ENCODE measurements at regions not wholly inside any gene's neighbourhood (a gene's known extent, or its start where the extent isn't known, plus 50 kb on each side); places are given as distances from the start of the nearest gene placed in this dataset.

- H3K27me3 ChIP-seq: no peaks in the 10 kb centered on the region
- H3K9me3 ChIP-seq: no peaks in the 10 kb centered on the region
- H3K4me1 ChIP-seq: no peaks in the 10 kb centered on the region
- no peak for TF ChIP-seq CTCF (IDR thresholded peaks at IDR 0.05)
- no peak overlapping the region for H3K4me3 ChIP-seq
- intact Hi-C loops (cut with DNase I): no loop called here
- WGBS, 2 donors: 19 to 32% methylated on average over 3 of the region's 3 CpGs
- no peak overlapping the region for H3K27ac ChIP-seq
- DNase-seq (no peak), ATAC-seq (no peak)
- no peaks in the 10 kb centered on the region for H3K36me3 ChIP-seq
These were observed 748.9 kb upstream of the NXPH2 start for GRCh38 chr2:139529080-139529479.

- DNase-seq (no peak), ATAC-seq (no peak)
- Histone ChIP-seq H3K36me3 (no peaks in the 10 kb centered on the region), H3K4me1 (no peaks in the 10 kb centered on the region), H3K4me3 (no peak overlapping the region), H3K27ac (no peak overlapping the region), H3K9me3 (peaks cover 0 to 6% (median 0%) of the 10 kb centered on the region in 11 donors), H3K27me3 (no peaks in the 10 kb centered on the region)
- intact Hi-C loops (cut with DNase I): no loop called here
- no peak for TF ChIP-seq CTCF (IDR thresholded peaks at IDR 0.05)
- 66 to 82% methylated on average over 1 of the region's 1 CpG for WGBS, 2 donors
These were observed 746.6 kb upstream of the NXPH2 start for GRCh38 chr2:139526781-139527180.

DNA sequence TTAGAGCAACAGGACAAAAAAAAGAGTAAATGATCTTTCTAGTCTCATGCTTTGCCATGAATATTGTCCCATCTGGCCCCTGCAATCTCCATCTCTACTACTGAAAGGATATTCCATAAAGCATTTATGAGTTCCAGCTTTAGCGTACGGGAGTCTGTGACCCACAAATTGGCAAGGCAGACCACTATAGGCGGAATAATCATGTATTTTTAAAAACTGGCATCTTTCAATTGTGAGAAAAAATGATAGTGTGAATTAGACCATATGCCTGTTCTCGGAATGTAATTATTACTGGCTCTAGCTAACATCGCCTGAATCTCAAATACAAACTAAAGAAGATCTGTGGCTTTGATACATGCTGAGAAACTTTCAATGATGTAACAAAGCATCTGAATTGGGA, 738.1 kb upstream of the NXPH2 start:
- H3K27ac ChIP-seq: no peak overlapping the region
- H3K9me3 ChIP-seq: peaks cover 0 to 6% (median 0%) of the 10 kb centered on the region in 11 donors
- ATAC-seq: no peak
- H3K4me1 ChIP-seq: no peaks in the 10 kb centered on the region
- H3K36me3 ChIP-seq: no peaks in the 10 kb centered on the region
- no peak for TF ChIP-seq CTCF (IDR thresholded peaks at IDR 0.05)
- no peaks in the 10 kb centered on the region for H3K27me3 ChIP-seq
- WGBS, 2 donors: 83 to 87% methylated on average over 5 of the region's 5 CpGs
- no peak overlapping the region for H3K4me3 ChIP-seq
- intact Hi-C loops (cut with DNase I): no loop called here
- DNase-seq: no peak

DNA sequence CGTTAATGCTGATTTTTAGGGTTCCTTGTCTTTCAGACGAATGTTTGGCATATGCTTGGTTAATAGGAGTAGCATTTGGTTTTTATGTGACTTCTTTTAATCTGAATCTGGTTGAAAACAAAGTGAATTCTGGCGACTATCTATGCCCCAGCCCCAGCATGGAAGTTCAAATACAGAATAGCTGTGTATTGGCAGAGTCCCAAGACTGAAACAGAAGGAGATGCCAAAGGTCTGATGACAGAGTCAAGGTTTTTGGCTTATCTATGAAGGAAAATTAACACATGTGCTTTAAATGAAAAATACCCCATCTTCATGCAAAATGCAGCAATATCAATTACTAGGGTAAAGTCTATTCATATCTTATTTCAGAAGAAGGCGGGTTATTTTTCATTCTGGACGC, 734.8 kb upstream of the NXPH2 start:
- H3K27ac ChIP-seq: no peak overlapping the region
- no peak for DNase-seq
- no peaks in the 10 kb centered on the region for H3K27me3 ChIP-seq
- intact Hi-C loops (cut with DNase I): no loop called here
- ATAC-seq: no peak
- 60 to 70% methylated on average over 5 of the region's 5 CpGs for WGBS, 2 donors
- TF ChIP-seq CTCF (IDR thresholded peaks at IDR 0.05): no peak
- H3K9me3 ChIP-seq: peaks cover 0 to 2% (median 0%) of the 10 kb centered on the region in 11 donors
- no peaks in the 10 kb centered on the region for H3K36me3 ChIP-seq
- no peaks in the 10 kb centered on the region for H3K4me1 ChIP-seq
- H3K4me3 ChIP-seq: no peak overlapping the region

DNA sequence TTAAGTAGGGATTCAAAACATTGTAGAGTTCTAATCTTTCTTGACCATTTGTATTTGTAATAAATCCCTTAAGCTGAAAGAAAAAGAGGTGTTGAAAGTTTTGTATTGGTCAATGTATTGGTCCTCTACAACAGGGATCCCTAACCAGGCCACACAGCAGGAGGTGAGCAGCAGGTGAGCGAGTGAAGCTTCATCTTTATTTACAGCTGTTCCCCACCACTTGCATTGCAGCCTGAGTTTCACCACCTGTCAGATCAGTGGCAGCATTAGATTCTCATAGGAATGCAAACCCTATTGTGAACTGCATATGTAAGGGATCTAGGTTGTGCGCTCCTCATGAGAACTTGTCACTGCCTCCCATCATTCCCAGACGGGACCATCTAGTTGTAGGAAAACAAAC, 715.7 kb upstream of the NXPH2 start:
- TF ChIP-seq CTCF (IDR thresholded peaks at IDR 0.05): no peak
- Histone ChIP-seq H3K36me3 (no peaks in the 10 kb centered on the region), H3K27ac (no peak overlapping the region), H3K4me3 (no peak overlapping the region), H3K27me3 (no peaks in the 10 kb centered on the region), H3K4me1 (no peaks in the 10 kb centered on the region), H3K9me3 (peaks cover 0 to 33% (median 5%) of the 10 kb centered on the region in 11 donors)
- 68 to 73% methylated on average over 3 of the region's 3 CpGs for WGBS, 2 donors
- DNase-seq (no peak), ATAC-seq (no peak)
- intact Hi-C loops (cut with DNase I): no loop called here
